NCI-H2029 treated with DMSO at 0.1 percent for 48 hours (cell line): ENCODE measurements at regions not wholly inside any gene's neighbourhood (a gene's known extent, or its start where the extent isn't known, plus 50 kb on each side); places are given as distances from the start of the nearest gene placed in this dataset.
A peak's percentile ranks its signal among the peaks of the same experiment; 100 is the strongest.
"Not testable (repeated sequence)": the region's sequence is repeated elsewhere in the genome, so short reads cannot be mapped to it uniquely, and the experiment has no call there.

Source experiments
- DNase-seq: peaks from one replicate; lab custom pipeline; 2025; lab: John Stamatoyannopoulos, UW

- no peak for DNase-seq
These were observed 125.3 kb downstream of the GLUD2 start for GRCh38 chrX:121172703-121173102.

DNA sequence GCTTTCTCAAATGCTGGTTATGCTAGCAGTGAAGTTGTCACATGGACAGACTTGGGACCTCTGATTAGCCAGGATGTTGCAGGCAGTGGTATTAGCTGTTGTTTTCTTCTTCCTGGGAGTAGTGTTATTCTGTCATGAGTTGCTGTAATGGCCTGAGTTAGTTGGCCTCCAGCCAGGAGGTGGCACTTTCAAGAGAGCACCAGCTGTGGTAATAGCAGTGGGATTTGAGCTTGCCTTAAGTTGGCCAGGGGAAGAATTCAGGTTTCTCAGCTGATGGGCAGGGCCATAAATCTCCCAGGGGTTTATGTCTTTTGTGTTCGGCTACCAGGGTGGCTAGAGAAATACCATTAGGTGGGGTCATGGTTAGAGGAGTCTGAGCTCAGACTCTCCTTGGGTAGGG is 132.6 kb downstream of the GLUD2 start:
- DNase-seq, result no peak

- no peak for DNase-seq
These were observed 144.4 kb downstream of the GLUD2 start for GRCh38 chrX:121191779-121192178.

GRCh38 chrX:121195719-121196118 is 148.3 kb downstream of the GLUD2 start:
- DNase-seq, result no peak

DNA sequence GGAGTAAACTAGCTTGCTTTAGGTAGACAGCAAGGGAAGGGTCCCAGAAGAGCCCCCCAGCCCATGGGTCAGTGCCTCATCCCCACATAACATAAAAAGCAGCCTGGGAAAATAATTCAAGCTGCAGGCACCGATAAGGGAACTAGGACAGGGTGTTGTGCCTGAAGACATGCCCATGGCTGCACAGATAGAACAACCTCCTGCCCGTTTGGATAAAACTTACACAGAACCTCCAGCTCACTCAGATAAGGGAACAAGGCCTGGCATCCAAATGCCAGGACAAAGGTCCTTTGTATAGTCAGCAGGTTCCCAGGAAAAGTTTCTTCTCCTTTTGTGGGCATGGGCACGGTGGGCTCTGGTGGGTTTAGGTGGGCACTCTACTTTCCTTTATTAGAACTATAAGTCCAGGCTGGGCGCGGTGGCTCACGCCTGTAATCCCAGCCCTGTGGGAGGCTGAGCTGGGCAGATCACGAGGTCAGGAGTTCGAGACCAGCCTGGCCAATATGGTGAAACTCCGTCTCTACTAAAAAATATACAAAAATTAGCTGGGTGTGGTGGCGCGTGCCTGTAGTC is 149.5 kb downstream of the GLUD2 start:
- not testable (repeated sequence) for DNase-seq

GRCh38 chrX:121208563-121208962 is 161.2 kb downstream of the GLUD2 start:
- DNase-seq, result no peak

DNA sequence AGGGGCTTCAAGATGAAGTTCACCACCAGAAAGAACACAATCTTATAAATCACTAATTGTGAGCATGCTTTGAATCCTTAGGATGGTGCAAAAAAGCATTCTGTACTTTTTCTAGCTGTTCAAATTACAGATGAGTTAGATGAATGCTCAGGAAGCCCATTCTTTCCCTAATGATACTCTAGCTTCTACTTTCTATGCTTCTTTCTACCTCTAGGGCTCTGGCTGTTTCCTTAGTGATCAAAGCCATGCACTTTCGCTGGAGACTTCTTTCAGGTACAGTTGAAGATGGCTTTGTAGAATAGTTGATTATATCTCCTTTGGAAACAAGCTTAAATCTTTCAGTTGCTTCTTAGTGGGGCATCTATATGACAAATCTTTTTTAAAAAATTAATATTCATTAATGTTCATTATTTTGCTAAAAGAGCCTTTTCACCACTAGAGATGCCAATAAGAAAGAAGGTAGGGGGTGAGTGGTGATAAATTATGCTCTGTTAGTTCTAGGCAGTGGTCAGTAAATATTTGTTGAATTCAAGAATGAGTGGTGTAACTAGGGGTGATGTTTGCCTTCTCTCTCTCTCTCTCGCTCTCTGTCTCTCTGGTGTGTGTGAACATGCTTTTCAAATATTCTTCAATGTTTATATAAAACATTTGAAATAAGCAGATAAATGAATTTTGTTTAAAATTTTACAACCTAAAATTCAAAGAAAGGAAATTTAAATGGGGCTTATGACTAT is 169.4 kb downstream of the GLUD2 start:
- DNase-seq, result peak; percentile 14

- DNase-seq, result no peak
These were observed 174.0 kb downstream of the GLUD2 start for GRCh38 chrX:121221322-121221977.

DNA sequence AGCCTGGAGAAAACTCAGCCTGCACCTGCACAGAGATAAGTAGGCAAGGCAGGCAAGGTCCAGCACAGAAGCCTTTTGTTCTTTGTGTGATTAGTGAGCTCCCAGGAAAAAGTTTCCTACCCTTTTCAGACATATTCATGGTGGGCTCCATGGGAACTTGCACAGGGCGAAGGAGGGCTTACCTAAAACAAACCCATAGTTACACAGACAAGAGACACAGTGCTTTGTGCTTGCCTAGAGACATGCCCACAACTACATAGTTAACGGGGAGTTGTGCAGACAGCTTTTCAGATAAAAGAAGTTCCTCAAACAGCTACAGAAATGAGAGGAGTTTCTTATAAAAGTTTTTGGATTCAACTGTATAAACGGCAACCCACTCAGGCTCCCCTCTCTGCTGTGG is 180.5 kb downstream of the GLUD2 start:
- DNase-seq, result no peak

- no peak for DNase-seq
These were observed 184.4 kb downstream of the GLUD2 start for GRCh38 chrX:121231566-121232358.

DNA sequence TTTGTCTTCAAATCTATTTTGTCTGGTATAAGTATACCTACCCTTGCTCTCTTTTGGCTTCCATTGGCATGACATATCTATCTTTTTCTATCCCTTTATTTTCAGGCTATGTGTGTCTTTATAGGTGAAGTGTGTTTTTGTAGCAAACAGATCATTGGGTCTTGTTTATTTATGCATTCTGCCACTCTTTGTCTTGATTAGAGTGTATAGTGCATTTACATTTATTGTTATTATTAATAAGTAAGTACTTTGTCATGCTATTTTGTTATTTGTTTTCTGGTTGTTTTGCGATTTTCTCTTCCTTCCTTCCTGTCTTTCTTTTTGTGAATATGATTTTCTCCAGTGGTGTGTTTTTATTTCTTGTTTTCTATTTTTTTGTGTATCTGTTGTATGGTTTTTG is 188.6 kb downstream of the GLUD2 start:
- DNase-seq, result no peak

DNA sequence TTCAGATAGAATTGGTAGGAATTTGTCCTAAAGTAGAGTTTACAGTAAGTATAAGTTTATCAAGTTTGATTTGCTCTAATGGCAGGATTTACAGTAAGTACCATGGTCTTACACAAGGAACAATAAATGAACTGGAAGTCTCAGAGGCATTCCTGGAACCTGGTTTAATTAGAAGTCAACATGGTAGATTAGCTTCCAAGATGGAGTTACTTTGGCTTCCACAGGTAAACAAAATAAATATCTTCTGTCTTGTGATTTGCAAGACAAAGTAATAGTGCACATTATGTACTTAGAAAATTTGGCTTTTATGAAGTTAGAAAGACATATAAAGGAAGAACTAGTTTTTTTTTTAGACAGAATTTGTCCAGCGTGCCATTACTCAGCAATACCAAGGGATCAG is 190.7 kb downstream of the GLUD2 start:
- no peak for DNase-seq

- no peak for DNase-seq
These were observed 197.1 kb downstream of the GLUD2 start for GRCh38 chrX:121244511-121244910.

DNA sequence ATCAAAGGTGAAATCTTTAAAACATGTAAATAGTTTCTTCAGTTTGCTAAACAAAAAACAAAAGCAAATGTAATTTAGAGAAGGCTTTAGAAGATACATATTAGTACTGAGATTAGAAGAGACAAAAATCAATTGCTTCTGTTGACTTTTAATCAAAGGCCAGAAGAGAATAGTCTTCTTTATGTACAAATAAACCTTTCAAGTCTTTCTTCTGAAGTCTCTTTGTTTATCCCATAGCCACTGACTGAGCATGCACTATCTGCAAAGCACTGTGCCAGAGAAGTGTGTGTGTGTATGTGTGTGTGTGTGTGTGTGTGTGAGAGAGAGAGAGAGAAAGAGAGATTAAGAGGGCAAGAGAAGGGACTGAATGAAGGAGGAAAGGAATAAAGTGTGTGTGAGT is 198.4 kb downstream of the GLUD2 start:
- DNase-seq, result no peak

DNA sequence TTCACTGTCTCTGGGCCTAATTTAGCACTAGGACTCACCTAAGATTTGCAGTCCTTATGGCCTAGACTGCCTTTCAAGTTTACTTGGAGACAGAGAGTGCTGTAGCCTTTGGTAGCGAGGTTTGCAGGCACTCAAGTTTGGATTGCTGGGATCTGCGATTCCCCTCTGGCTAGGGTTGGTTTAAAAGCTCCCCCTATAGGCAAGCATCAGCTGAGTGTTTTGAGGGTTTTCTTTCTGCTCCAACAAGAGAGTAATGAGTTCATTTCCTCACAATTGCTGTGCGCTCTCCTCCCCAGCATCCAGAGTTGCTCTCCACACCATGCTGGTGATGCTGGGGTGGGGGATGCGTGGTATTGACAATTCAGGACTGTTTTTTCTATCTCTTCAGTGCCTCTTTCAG is 206.9 kb downstream of the GLUD2 start:
- DNase-seq, result no peak

- no peak for DNase-seq
These were observed 209.2 kb downstream of the GLUD2 start for GRCh38 chrX:121256647-121257046.

DNA sequence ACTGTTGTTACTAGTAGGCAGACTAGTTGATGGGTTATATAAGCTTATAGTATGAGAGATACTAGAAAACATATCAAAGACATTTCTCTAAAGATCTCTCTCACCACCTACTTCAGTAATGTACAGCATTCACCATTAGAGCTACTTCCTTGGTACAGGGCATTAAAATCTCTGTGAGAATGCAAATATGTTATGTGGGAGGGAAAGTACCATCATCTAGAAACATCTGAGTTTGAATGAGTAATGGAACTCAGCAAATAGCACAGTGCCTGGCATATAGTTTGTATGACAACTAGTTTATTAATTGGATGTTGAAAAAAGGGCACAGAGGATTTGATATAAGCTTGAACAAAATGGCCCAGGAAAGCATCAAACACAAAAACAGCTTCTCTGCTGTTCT is 211.1 kb downstream of the GLUD2 start:
- no peak for DNase-seq

DNA sequence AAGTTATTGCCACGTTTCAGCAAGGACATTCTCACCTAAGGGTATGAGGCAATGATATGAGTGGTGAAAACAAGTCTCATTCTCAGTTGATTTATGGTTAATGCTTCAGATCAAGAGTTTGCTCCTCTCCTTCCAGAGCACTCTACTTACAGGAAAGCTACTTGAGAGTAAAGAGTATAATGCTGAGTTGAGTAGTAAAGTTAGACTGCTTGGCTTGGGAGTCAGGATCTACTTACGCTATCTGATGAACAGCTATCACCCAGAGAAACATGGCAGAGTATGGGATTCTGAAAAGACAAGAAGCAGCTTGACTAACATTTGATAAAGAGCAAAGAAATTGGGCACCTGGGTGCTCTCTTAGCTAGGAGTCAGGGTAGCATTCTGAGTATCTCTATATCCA is 211.8 kb downstream of the GLUD2 start:
- no peak for DNase-seq

DNA sequence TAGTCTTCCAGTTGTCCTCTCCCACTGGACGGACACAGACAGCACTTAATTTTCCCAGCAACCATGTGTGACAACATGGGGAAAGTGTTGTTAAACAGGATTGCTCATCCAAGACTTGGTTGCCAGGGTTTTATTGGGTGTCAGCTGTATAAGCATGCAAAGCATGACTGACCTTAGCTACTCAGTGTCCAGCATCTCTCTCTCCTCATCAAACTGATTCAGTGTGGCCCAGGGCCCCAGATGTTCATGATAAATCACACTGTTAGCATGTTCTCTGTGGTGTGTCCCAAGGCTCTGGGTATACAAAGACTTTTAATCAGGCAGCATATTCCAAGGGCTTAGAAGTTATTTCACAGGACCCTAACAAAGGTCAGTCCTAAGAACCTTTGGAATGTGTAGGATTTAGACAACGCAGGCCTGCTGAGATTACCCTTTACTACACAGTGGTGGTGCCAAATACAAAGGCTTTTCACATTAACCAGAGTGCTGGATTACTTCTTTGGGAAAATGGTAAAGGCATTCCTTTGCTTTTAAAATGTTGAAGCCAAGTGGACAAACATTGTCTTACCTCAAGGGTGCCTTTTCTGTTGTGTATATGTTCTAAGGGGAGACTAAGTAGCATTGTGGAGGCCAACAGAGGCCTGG is 213.3 kb downstream of the GLUD2 start:
- no peak for DNase-seq

DNA sequence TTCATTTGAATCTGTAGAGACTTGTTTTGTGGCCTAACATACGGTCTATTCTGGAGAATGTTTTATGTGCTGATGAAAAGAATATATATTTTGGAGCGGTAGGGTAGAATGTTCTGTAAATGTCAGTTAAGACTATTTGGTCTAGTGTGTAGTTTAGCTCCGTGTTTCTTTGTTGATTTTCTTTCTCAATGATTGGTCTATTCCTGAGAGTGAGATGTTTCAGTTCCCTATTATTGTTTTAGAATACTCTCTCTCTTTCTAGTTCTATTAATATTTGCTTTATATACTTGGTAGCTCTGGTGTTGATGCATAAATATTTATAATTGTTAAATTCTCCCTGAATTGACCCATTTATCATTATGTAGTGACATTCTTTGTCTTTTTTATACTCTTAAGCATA is 236.5 kb downstream of the GLUD2 start:
- no peak for DNase-seq

DNA sequence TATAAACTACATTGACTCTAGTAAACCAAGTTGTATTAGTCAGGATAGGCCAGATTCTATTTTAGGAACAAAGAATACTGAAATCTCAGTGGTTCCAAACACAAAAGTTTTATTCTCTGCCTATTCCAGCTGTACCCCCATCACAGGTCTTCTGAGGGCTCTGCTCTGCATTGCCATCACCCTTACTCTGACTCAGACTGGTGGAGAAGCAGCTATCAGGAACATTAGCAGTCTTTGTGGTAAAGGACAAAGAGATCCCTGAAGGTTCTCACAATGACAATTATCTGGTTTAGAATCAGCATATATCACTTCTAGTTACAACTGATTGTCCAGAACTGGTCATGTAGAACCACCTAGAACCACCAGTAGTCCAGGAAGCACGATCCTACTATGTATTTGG is 251.1 kb downstream of the GLUD2 start:
- DNase-seq, result no peak

- DNase-seq, result no peak
These were observed 253.9 kb downstream of the GLUD2 start for GRCh38 chrX:121301356-121301755.
